Trophoblast cell (in vitro differentiated cells and primary cell): ENCODE measurements at regions not wholly inside any gene's neighbourhood (a gene's known extent, or its start where the extent isn't known, plus 50 kb on each side); places are given as distances from the start of the nearest gene placed in this dataset.

Experiments
- DNase-seq, 2 donors: peaks; one replicate each; pipeline ENCODE4 v3.0.0-alpha.2; 2016
- H2AFZ ChIP-seq: 2 replicates; pipeline ENCODE4 v1.6.1; 2013; ENCODE audit warnings: low read length, moderate library complexity, mild to moderate bottlenecking; ENCODE audit not compliant: insufficient read depth, poor library complexity
- H2AK5ac ChIP-seq: 2 replicates; pipeline ENCODE4 v1.6.1; 2013; ENCODE audit warnings: mild to moderate bottlenecking, low read length
- H2BK120ac ChIP-seq: 2 replicates; pipeline ENCODE4 v1.6.1; 2013; ENCODE audit warnings: low read length, mild to moderate bottlenecking, moderate library complexity; ENCODE audit not compliant: insufficient read depth, poor library complexity
- H2BK12ac ChIP-seq: 2 replicates; pipeline ENCODE4 v1.6.1; 2013; ENCODE audit warnings: mild to moderate bottlenecking, low read length, moderate library complexity
- H2BK5ac ChIP-seq: 2 replicates; pipeline ENCODE4 v1.6.1; 2013; ENCODE audit warnings: low read length, low read depth, moderate library complexity, mild to moderate bottlenecking; ENCODE audit not compliant: poor library complexity
- H3K14ac ChIP-seq: 2 replicates; pipeline ENCODE4 v1.6.1; 2013; ENCODE audit warnings: mild to moderate bottlenecking, low read length
- H3K18ac ChIP-seq: 2 replicates; pipeline ENCODE4 v1.6.1; 2013; ENCODE audit warnings: mild to moderate bottlenecking, low read length
- H3K23ac ChIP-seq: 2 replicates; pipeline ENCODE4 v1.6.1; 2013; ENCODE audit warnings: low read length
- H3K27ac ChIP-seq: 2 replicates; pipeline ENCODE4 v1.5.1; 2013; ENCODE audit warnings: low read depth, mild to moderate bottlenecking, inconsistent platforms, low read length, moderate library complexity
- H3K27me3 ChIP-seq: 2 replicates; pipeline ENCODE4 v1.6.1; 2013; ENCODE audit warnings: inconsistent platforms, mild to moderate bottlenecking, low read length, moderate library complexity; ENCODE audit not compliant: insufficient read depth
- H3K36me3 ChIP-seq, 2 experiments: 1 replicate in 1 of 2; 2 replicates in 1 of 2; pipeline ENCODE4 v1.6.1; 2013; ENCODE audit warnings: low read length in 2 of 2, mild to moderate bottlenecking in 2 of 2, moderate library complexity in 1 of 2; ENCODE audit not compliant: insufficient read depth in 2 of 2, control insufficient read depth in 1 of 2
- H3K4ac ChIP-seq: 2 replicates; pipeline ENCODE4 v1.6.1; 2013; ENCODE audit warnings: low read depth, mild to moderate bottlenecking, low read length, moderate library complexity
- H3K4me1 ChIP-seq, 2 experiments: 1 replicate in 1 of 2; 2 replicates in 1 of 2; pipeline ENCODE4 v1.6.1; 2013; ENCODE audit warnings: low read length in 2 of 2, mild to moderate bottlenecking in 2 of 2, moderate library complexity in 1 of 2; ENCODE audit not compliant: insufficient read depth in 2 of 2, control insufficient read depth in 1 of 2
- H3K4me2 ChIP-seq: 2 replicates; pipeline ENCODE4 v1.6.1; 2013; ENCODE audit warnings: inconsistent platforms, mild to moderate bottlenecking, low read length, moderate library complexity
- H3K4me3 ChIP-seq: 2 replicates; pipeline ENCODE4 v1.5.1; 2013; ENCODE audit warnings: mild to moderate bottlenecking, low read depth, low read length, inconsistent platforms
- H3K79me1 ChIP-seq: one replicate; pipeline ENCODE4 v1.6.1; 2013; ENCODE audit warnings: low read length
- H3K79me2 ChIP-seq: 2 replicates; pipeline ENCODE4 v1.6.1; 2013; ENCODE audit warnings: low read length, mild to moderate bottlenecking; ENCODE audit not compliant: control insufficient read depth, insufficient read depth, poor library complexity
- H3K9ac ChIP-seq: 2 replicates; pipeline ENCODE4 v1.6.1; 2013; ENCODE audit warnings: mild to moderate bottlenecking, low read length
- H3K9me3 ChIP-seq: 2 replicates; pipeline ENCODE4 v1.6.1; 2013; ENCODE audit warnings: low read depth, mild to moderate bottlenecking, control low read depth, inconsistent platforms, low read length; ENCODE audit not compliant: insufficient read depth
- H4K12ac ChIP-seq: 2 replicates; pipeline ENCODE4 v1.6.1; 2013; ENCODE audit warnings: low read depth, mild to moderate bottlenecking, low read length, moderate library complexity
- H4K8ac ChIP-seq: 2 replicates; pipeline ENCODE4 v1.6.1; 2013; ENCODE audit warnings: low read depth, mild to moderate bottlenecking, low read length, moderate library complexity
- H4K91ac ChIP-seq: one replicate; pipeline ENCODE4 v1.6.1; 2013; ENCODE audit warnings: low read depth, mild to moderate bottlenecking, low read length, moderate library complexity
- WGBS: extraction: QIAGEN DNeasy Blood & Tissue Kit; methylation state at CpG from one replicate; pipeline ENCODE4 v1.1.7; 2013; ENCODE audit warnings: missing lambda C conversion rate; ENCODE audit not compliant: insufficient read length, insufficient coverage; ENCODE audit errors: extremely low coverage; 5-methylcytosine and 5-hydroxymethylcytosine counted together

- no peak overlapping the region for H3K23ac ChIP-seq
- H4K8ac ChIP-seq: no peak overlapping the region
- H3K27me3 ChIP-seq: no peaks in the 10 kb centered on the region
- no peak for DNase-seq
- H3K4me2 ChIP-seq: no peak overlapping the region
- no peak overlapping the region for H3K9ac ChIP-seq
- no peak overlapping the region for H2BK12ac ChIP-seq
- H3K27ac ChIP-seq: no peak overlapping the region
- H3K4me1 ChIP-seq: peaks cover 0 to 2% of the 10 kb centered on the region in 2 experiments
- H3K36me3 ChIP-seq: no peaks in the 10 kb centered on the region
- H3K4ac ChIP-seq: no peak overlapping the region
- no peaks in the 10 kb centered on the region for H3K9me3 ChIP-seq
- no peaks in the 10 kb centered on the region for H3K79me1 ChIP-seq
- H2AFZ ChIP-seq: no peak overlapping the region
- H4K91ac ChIP-seq: no peak overlapping the region
- H3K79me2 ChIP-seq: no peaks in the 10 kb centered on the region
- no peak overlapping the region for H2BK120ac ChIP-seq
- H3K4me3 ChIP-seq: no peak overlapping the region
- no peak overlapping the region for H3K18ac ChIP-seq
- no peak overlapping the region for H4K12ac ChIP-seq
- H2BK5ac ChIP-seq: no peak overlapping the region
- H3K14ac ChIP-seq: no peak overlapping the region
- no CpG with 5 or more reads among the region's 7 CpGs for WGBS
- H2AK5ac ChIP-seq: no peak overlapping the region
These were observed 456.3 kb upstream of the SGCD start for GRCh38 chr5:155870636-155871035.

DNA sequence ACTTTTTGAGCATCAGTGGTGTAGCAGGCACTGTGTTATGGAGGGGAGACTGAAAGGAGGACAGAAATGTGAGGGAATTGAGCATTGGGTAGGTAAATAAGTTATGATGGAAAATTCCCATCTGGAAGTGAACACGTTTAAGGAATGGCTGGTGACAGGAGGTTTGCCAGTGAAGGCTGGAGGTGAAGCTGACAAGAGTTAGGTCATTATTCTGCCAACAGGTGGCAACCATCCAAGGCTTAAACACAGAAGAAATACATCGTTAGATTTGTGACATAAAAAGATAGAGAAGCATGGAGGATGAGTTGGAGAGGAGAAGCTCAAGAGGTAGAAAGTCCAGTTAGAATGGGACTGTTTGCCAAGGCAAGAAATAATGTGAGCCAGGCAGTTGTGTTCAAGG lies 455.3 kb upstream of the SGCD start:
- Histone ChIP-seq H4K8ac (no peak overlapping the region), H3K18ac (no peak overlapping the region), H3K14ac (no peak overlapping the region), H2AFZ (no peak overlapping the region), H3K4me2 (no peak overlapping the region), H3K79me2 (no peaks in the 10 kb centered on the region), H3K79me1 (no peaks in the 10 kb centered on the region), H3K9me3 (no peaks in the 10 kb centered on the region), H2BK12ac (no peak overlapping the region), H4K91ac (no peak overlapping the region), H3K4me3 (no peak overlapping the region), H3K27ac (no peak overlapping the region), H2AK5ac (no peak overlapping the region), H3K4me1 (peaks cover 0 to under 1% of the 10 kb centered on the region in 2 experiments), H3K36me3 (no peaks in the 10 kb centered on the region), H3K4ac (no peak overlapping the region), H2BK120ac (no peak overlapping the region), H4K12ac (no peak overlapping the region), H2BK5ac (no peak overlapping the region), H3K9ac (no peak overlapping the region), H3K27me3 (no peaks in the 10 kb centered on the region), H3K23ac (no peak overlapping the region)
- WGBS: no CpG with 5 or more reads among the region's 2 CpGs
- DNase-seq: no peak

DNA sequence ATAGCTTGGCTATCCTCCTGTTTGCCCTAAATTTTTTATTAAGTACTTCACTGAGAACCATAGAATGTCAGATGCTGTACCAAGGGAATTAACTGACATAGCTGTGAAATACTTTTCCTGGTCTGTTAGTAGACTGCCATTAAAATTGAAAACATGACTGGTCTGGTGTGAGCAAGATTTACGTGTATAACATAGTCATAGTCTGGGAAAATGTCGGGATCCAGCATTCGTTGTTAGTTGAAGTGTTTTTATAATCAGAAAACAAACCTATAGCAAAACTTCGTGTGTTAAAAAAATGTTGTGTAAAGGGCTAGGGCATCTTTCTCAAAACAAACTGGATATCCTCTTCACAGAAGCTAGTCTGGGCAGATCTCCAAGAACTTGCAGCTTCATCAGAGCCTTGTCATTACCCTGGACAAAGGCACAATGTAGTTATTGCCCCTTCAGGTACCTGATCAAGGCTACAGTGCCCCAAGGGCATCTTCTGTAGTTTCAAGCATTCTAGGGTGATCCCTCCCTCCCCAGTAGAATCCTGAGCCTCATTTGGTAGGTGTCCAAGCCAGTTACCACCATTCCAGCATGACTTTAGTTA lies 454.2 kb upstream of the SGCD start:
- H3K27me3 ChIP-seq: no peaks in the 10 kb centered on the region
- no peak overlapping the region for H4K8ac ChIP-seq
- WGBS: no CpG with 5 or more reads among the region's 4 CpGs
- no peaks in the 10 kb centered on the region for H3K9me3 ChIP-seq
- no peaks in the 10 kb centered on the region for H3K36me3 ChIP-seq
- H2AK5ac ChIP-seq: no peak overlapping the region
- no peak overlapping the region for H4K12ac ChIP-seq
- no peak overlapping the region for H3K14ac ChIP-seq
- no peak overlapping the region for H2BK120ac ChIP-seq
- no peaks in the 10 kb centered on the region for H3K4me1 ChIP-seq
- H3K4me3 ChIP-seq: no peak overlapping the region
- no peak for DNase-seq
- no peak overlapping the region for H3K4ac ChIP-seq
- H3K18ac ChIP-seq: no peak overlapping the region
- H3K23ac ChIP-seq: no peak overlapping the region
- H3K79me2 ChIP-seq: no peaks in the 10 kb centered on the region
- no peak overlapping the region for H2AFZ ChIP-seq
- H3K79me1 ChIP-seq: no peaks in the 10 kb centered on the region
- H3K9ac ChIP-seq: no peak overlapping the region
- H2BK5ac ChIP-seq: no peak overlapping the region
- no peak overlapping the region for H3K27ac ChIP-seq
- H4K91ac ChIP-seq: no peak overlapping the region
- no peak overlapping the region for H3K4me2 ChIP-seq
- H2BK12ac ChIP-seq: no peak overlapping the region

DNA sequence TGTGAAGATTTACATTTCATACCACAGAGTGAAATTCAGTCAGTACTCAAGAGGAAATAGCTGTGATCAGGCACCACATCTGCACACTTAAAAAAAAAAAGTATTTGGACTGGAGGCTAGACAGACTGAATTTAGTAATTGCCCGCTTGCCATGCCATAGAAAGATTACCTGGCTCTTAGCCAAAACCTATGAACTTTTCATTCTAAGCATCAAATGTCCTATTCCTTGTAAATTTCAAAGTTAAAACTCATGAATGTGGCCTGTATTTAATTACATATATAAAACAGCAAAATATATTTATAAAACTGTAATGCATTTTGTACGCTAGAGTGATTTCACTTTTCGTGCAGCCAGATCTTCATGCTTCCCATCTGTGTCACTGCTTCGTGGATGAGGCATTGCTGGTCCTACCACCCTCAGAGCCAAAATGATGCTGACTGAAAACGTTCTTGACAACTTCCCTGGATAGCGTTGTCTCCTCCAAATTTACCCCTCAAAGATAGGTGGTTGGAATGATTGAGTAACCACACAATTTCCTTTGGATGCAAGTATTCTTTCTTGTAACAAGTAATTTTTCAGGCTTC lies 447.9 kb upstream of the SGCD start:
- Histone ChIP-seq H3K23ac (no peak overlapping the region), H3K9me3 (no peaks in the 10 kb centered on the region), H2AK5ac (no peak overlapping the region), H3K79me2 (no peaks in the 10 kb centered on the region), H3K36me3 (no peaks in the 10 kb centered on the region), H2AFZ (no peak overlapping the region), H3K14ac (no peak overlapping the region), H3K4me2 (no peak overlapping the region), H3K9ac (no peak overlapping the region), H3K4me1 (no peaks in the 10 kb centered on the region), H4K12ac (no peak overlapping the region), H3K4me3 (no peak overlapping the region), H3K27ac (no peak overlapping the region), H3K18ac (no peak overlapping the region), H4K91ac (no peak overlapping the region), H2BK120ac (no peak overlapping the region), H3K79me1 (no peaks in the 10 kb centered on the region), H4K8ac (no peak overlapping the region), H2BK12ac (no peak overlapping the region), H2BK5ac (no peak overlapping the region), H3K27me3 (no peaks in the 10 kb centered on the region), H3K4ac (no peak overlapping the region)
- no peak for DNase-seq
- WGBS: no CpG with 5 or more reads among the region's 6 CpGs
